GM18519 (cell line): ENCODE measurements at regions not wholly inside any gene's neighbourhood (a gene's known extent, or its start where the extent isn't known, plus 50 kb on each side); places are given as distances from the start of the nearest gene placed in this dataset.
"Not testable (repeated sequence)": the region's sequence is repeated elsewhere in the genome, so short reads cannot be mapped to it uniquely, and the experiment has no call there.

ENCODE experiments used
- ATAC-seq: cut with Tn5 transposase; IDR thresholded peaks from one replicate; pipeline ENCODE4 v1.9.1; 2021; ENCODE audit warnings: mild to moderate bottlenecking, moderate library complexity; ENCODE audit not compliant: unreplicated experiment, low FRiP score

DNA sequence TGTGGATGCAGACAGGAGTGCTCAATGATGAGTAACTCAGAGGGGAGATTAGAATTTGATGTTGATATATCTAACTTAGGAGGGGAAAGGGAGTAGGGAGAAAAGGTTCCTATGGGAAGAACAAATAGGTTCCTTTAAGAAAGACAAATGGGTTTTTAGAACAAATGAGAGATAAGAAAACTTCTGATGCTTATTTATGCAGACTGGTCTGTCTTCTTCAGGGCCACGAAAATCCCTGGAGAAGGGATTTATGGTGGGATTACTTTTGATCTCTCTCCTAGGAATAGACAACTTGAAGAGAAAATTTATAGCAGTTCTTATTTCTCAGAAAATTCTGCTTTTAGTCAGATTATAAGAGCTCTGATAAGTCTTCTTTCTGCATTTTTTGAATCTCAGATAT, 99.0 kb upstream of the DDHD1 start:
- ATAC-seq = no peak

DNA sequence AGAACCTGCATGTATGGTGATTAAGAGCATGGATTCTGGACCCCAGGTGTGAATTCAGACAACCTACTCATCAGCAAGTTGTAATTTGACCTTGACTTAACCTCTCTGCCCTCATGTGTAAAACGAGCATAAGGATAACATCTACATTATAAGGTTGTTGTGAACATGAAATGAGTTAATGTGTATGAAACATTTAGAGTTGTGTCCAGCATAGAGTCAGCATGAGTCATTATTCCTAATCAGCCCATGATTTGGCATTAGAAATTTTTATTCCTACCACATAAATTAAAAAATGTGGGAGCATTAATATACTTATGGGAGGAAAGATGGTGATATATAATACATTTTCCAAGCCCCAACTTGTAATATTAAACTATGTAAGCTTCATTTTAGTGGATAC, 95.9 kb upstream of the DDHD1 start:
- no peak for ATAC-seq

DNA sequence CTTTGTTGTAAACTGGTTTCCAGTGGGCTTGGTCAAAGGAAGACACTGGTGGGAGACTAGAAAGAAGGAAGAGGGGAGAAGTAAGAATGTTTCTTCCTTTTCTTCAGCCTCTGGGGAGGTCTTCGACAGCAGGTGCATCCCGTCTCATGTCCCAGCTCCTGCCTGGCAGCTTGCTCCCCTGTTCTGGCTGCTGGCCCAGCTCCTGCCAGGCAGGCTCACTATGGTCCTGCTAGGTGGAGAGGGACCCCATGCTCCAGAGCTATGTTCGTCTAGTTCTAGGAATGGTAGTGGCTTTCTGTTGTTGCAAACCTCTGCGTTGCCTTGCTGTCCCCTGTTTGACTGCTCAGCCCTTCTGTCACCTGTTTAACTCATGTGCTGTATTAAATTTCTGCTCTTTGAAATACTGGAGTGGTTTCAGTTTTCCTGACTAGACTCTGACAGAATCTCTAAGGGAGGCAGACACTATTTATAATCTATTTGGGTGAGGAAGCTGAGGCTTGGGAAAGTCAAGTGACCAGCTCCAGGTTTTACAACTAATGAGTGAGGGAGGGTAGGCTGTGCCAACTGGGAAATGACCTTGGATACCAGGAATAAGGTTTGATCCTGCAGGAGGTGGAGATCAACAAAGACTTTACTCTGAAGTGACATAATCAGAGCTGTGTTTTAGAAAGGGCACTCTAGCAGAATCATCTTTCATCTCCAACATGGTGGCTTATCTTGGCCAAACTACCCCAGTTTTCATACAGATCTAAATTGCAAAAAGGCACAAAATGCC, 94.7 kb upstream of the DDHD1 start:
- no peak for ATAC-seq

DNA sequence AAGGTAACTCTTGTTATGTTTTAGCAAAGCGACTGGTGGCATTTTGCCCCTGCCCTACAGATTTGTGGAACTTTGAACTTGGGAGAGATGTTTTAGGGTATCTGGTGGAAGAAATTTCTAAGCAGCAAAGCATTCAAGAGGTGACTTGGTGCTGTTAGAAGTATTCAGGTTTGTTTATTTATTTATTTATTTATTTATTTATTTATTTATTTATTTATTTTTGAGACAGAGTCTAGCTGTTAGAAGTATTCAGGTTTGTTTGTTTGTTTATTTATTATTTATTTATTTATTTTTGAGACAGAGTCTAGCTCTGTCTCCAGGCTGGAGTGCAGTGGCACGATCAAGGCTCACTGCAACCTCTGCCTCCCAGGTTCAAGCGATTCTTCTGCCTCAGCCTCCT, 89.8 kb upstream of the DDHD1 start:
- not testable (repeated sequence) for ATAC-seq

- no peak for ATAC-seq
Measured at GRCh38 chr14:53237488-53237887, 84.4 kb upstream of the DDHD1 start.

DNA sequence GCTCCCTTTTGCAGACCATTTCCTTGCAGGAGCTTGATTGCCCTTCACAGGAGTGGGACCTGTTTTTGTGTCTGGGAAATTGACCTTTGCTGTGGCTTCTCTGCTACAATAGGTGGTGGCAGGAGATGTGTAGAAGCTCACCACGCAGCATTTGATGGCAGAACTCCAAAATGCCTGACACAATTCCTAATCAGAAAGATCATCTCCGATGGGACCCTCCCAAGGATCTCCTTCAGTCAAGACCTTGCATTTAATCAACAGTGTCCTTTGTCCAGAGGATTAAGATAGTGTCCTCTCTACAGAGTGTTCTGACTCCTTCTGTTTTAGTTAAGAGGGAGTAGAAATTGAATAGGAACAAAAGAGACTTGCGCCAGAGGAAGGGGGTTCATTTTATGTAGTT, 83.6 kb upstream of the DDHD1 start:
- no peak for ATAC-seq

DNA sequence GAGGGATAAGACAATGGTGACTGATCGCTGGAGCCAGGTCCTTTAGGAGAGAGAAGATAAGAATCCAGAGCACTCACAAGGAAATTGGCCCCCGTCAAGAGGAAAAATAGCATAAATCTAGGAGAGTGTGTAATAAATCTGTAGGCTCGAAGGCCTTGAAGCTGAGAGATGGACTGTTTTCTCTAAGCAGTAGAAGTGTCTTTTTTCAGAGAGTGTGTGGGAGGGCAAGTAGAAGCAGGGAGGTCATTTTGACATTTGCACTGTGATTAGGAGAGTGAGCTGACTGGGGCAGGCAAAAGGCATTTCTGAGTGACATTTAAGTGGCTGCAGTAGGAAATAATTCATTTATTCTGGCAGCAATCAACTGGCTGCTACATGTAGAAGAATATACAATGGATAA, 78.0 kb upstream of the DDHD1 start:
- ATAC-seq = no peak

- no peak for ATAC-seq
Measured at GRCh38 chr14:53228966-53229365, 75.8 kb upstream of the DDHD1 start.

- ATAC-seq = no peak
Measured at GRCh38 chr14:53227154-53227718, 74.1 kb upstream of the DDHD1 start.

GRCh38 chr14:53226553-53226952, 73.4 kb upstream of the DDHD1 start:
- ATAC-seq = no peak

- no peak for ATAC-seq
Measured at GRCh38 chr14:53220914-53221313, 67.8 kb upstream of the DDHD1 start.

- ATAC-seq = no peak
Measured at GRCh38 chr14:53218161-53218560, 65.0 kb upstream of the DDHD1 start.

DNA sequence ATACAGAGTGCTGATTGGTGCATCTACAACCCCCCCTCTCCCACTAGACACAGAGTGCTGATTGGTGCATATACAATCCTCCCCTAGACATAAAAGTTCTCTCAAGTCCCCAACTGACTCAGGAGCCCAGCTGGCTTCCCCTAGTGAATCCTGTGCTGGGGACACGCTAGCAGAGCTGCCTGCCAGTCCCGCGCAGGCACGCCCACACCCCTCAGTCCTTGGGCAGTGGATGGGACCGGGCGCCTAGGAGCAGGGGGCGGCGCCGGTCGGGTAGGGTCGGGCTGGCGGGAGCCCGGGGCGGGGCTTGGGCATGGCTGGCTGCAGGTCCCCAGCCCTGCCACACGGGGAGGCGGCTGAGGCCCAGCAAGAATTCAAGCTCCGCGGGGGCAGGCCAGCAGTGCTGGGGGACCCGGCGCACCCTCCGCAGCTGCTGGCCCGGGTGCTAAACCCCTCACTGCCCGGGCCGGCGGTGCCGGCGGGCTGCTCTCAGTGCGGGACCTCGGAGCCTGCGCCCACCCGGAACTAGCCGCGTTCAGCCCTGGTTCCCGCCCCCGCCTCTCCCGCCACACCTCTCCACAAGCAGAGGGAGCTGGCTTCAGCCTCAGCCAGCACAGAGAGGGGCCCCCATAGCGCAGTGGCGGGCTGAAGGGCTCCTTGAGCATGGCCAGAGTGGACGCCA, 64.3 kb upstream of the DDHD1 start:
- ATAC-seq = peak; percentile 93

- ATAC-seq = not testable (repeated sequence)
Measured at GRCh38 chr14:53216955-53217315, 63.8 kb upstream of the DDHD1 start.

GRCh38 chr14:53216478-53216877, 63.4 kb upstream of the DDHD1 start:
- not testable (repeated sequence) for ATAC-seq

DNA sequence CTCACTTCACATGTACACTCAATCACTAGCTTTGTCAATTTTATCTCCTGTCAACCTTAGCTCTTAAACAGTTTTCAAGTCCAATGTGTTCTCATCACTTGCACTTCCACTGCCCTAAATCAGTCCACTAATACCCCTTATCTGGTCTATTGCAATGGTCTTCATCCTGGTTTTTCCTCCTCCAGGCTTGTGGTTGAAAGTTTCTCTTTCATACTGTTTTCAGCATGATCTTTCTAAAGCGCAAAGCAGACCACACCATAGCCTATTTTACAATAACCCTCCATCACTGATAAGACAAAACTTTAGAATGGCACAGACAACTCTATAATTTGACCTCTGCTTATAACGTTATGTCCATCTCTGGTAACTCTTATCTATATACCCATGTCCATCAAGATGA, 62.0 kb upstream of the DDHD1 start:
- ATAC-seq = no peak

DNA sequence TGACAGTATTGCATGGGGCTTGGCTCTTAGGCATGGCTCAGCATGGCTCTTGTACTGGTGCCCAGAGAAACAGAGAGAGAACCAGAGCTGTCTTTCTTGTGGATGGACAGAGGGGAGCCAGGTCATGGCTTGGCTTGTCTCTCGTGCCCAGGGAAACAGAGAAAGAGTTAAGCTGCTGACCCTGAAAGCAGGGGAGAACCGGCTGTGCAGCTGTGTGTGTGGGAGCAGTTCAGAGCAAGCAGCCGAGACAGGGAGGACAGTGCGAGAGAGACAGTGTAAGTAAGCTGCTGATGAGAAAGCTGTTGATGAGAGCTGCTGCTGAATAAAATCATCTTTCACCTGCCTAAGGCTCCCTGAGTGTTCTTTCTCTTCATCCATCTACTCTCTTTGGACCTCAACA, 61.3 kb upstream of the DDHD1 start:
- ATAC-seq = no peak

GRCh38 chr14:53213761-53214160, 60.6 kb upstream of the DDHD1 start:
- ATAC-seq = no peak

DNA sequence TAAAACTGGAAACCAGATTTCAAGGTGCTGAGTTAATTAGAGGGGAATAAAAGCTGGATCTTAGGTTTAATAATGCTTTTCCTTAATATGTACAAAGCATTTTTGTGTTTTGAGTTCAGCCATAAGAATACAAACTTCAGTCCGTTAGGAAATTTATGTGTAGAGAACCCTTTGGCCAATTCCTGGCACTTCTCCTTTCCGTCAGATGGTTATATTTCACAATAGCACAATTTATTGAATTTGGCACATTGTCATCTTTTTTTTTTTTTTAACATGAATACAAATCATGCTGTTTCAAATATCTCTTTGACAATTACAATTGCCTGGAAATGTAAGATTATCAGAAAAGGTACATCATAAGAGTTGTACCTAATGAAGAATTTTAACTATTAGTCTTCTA, 56.2 kb upstream of the DDHD1 start:
- no peak for ATAC-seq
